ENCODE measurements at regions not wholly inside any gene's neighbourhood (a gene's known extent, or its start where the extent isn't known, plus 50 kb on each side); places are given as distances from the start of the nearest gene placed in this dataset.

GRCh38 chr2:67974559-67975430 is 88.0 kb downstream of the C1D start:
- no peaks in the 10 kb centered on the region for H4K20me1 ChIP-seq (ENCODE audit: insufficient read depth)
- intact Hi-C loops (cut with micrococcal nuclease), result no loop called here
- DNase-seq (ENCODE audit: low read depth, low spot score) (no peak), ATAC-seq (no peak)
- no peak overlapping the region for H3K9ac ChIP-seq (ENCODE audit: low read length)
- H3K27me3 ChIP-seq (ENCODE audit: insufficient read depth, low read length), result peaks cover 43% of the 10 kb centered on the region
- no peaks in the 10 kb centered on the region for H3K79me2 ChIP-seq (ENCODE audit: insufficient read depth, low read length)
- H3K4me3 ChIP-seq (replicated peaks in 1 of 2; ENCODE audit: low read depth in 1 of 2, low read length in 2 of 2), result no peak overlapping the region
- no peak overlapping the region for H3K27ac ChIP-seq (ENCODE audit: low read depth, low read length)
- no peaks in the 10 kb centered on the region for H3K9me2 ChIP-seq (ENCODE audit: insufficient read depth)
- no peaks in the 10 kb centered on the region for H3K36me3 ChIP-seq (ENCODE audit: control insufficient read depth in 1 of 2, insufficient read depth in 2 of 2, low read length in 2 of 2)
- TF ChIP-seq SIN3A (IDR thresholded peaks at IDR 0.05; ENCODE audit: low read depth) (no peak), ATF3 (IDR thresholded peaks at IDR 0.05) (no peak), RAD21 (IDR thresholded peaks at IDR 0.05; ENCODE audit: low read depth) (no peak), CEBPB (IDR thresholded peaks at IDR 0.05; ENCODE audit: low read depth) (no peak), ZFX (IDR thresholded peaks at IDR 0.05) (no peak), FOSL1 (IDR thresholded peaks at IDR 0.05; ENCODE audit: low read depth) (no peak), POLR2A (IDR thresholded peaks at IDR 0.05; ENCODE audit: borderline replicate concordance, extremely low read depth, insufficient read depth, insufficient read length) (no peak), SRF (IDR thresholded peaks at IDR 0.05; ENCODE audit: low read depth) (no peak), REST (IDR thresholded peaks at IDR 0.05; ENCODE audit: low read depth) (no peak), CTCF (IDR thresholded peaks at IDR 0.05 in 2 of 3, conservative IDR thresholded peaks at IDR 0.05 in 1 of 3; ENCODE audit: borderline replicate concordance in 1 of 3, insufficient read depth in 1 of 3, low read depth in 2 of 3, low read length in 2 of 3) (no peak)
- no peaks in the 10 kb centered on the region for H3K4me1 ChIP-seq (ENCODE audit: control insufficient read depth in 1 of 2, insufficient read depth in 2 of 2, low read length in 2 of 2)
- H2AFZ ChIP-seq (ENCODE audit: low read depth, low read length, poor library complexity, severe bottlenecking), result no peak overlapping the region
- no peak overlapping the region for H3K4me2 ChIP-seq (ENCODE audit: low read length)
- BruUV-seq (replicated peaks), result no TSS peak
- H3K9me3 ChIP-seq (ENCODE audit: control insufficient read depth in 1 of 2, insufficient read depth in 1 of 2, low read depth in 1 of 2, low read length in 2 of 2), result no peaks in the 10 kb centered on the region
- RAD21 ChIA-PET (ENCODE audit: low non-redundant PET in 1 of 2, low total read pairs in 2 of 2, uncharacterized antibody in 2 of 2, unreplicated experiment in 2 of 2), result no interaction called here
- CTCF ChIA-PET, result no interaction called here
- POLR2A ChIA-PET, result no interaction called here

Data from HCT116 (cell line).